NB4 (cell line): ENCODE measurements at regions not wholly inside any gene's neighbourhood (a gene's known extent, or its start where the extent isn't known, plus 50 kb on each side); places are given as distances from the start of the nearest gene placed in this dataset.
"Not testable (repeated sequence)": the region's sequence is repeated elsewhere in the genome, so short reads cannot be mapped to it uniquely, and the experiment has no call there.

ENCODE experiments used
- DNase-seq: peaks from one replicate; pipeline ENCODE4 v3.0.0; 2010; ENCODE audit warnings: low read depth
- H3K4me3 ChIP-seq: one replicate; pipeline ENCODE4 v1.5.1; 2011; ENCODE audit warnings: mild to moderate bottlenecking, low read depth, low read length, moderate library complexity
- CTCF ChIP-seq: IDR thresholded peaks from one replicate; pipeline ENCODE4 v1.5.1; 2012; ENCODE audit warnings: low read depth, low read length

- DNase-seq, H3K4me3 ChIP-seq: not testable (repeated sequence)
Observed at GRCh38 chr17:64800987-64801386, 118.3 kb downstream of the LRRC37A3 start.

GRCh38 chr17:64800361-64800895, 118.8 kb downstream of the LRRC37A3 start:
- not testable (repeated sequence) for DNase-seq, H3K4me3 ChIP-seq

GRCh38 chr17:64799543-64800188, 119.6 kb downstream of the LRRC37A3 start:
- DNase-seq, H3K4me3 ChIP-seq: not testable (repeated sequence)

- not testable (repeated sequence) for H3K4me3 ChIP-seq, DNase-seq
Observed at GRCh38 chr17:64798961-64799360, 120.3 kb downstream of the LRRC37A3 start.

GRCh38 chr17:64798489-64798790, 120.8 kb downstream of the LRRC37A3 start:
- H3K4me3 ChIP-seq = not testable (repeated sequence)

GRCh38 chr17:64797746-64798488, 121.4 kb downstream of the LRRC37A3 start:
- DNase-seq = peak; percentile 42
- not testable (repeated sequence) for H3K4me3 ChIP-seq
- TF ChIP-seq CTCF = peak; percentile 19

More at GRCh38 chr17:64798489-64798790, 120.8 kb downstream of the LRRC37A3 start:
- peak; percentile 72 for DNase-seq

GRCh38 chr17:64795342-64795741, 123.9 kb downstream of the LRRC37A3 start:
- not testable (repeated sequence) for H3K4me3 ChIP-seq, DNase-seq

GRCh38 chr17:64794548-64795274, 124.6 kb downstream of the LRRC37A3 start:
- peak; percentile 63 for DNase-seq
- H3K4me3 ChIP-seq = not testable (repeated sequence)

- DNase-seq, H3K4me3 ChIP-seq: not testable (repeated sequence)
Observed at GRCh38 chr17:64794113-64794512, 125.2 kb downstream of the LRRC37A3 start.

GRCh38 chr17:64792793-64793575, 126.3 kb downstream of the LRRC37A3 start:
- H3K4me3 ChIP-seq = not testable (repeated sequence)
- peak; percentile 70 for DNase-seq

GRCh38 chr17:64792276-64792675, 127.0 kb downstream of the LRRC37A3 start:
- H3K4me3 ChIP-seq, DNase-seq: not testable (repeated sequence)

GRCh38 chr17:64791691-64792090, 127.6 kb downstream of the LRRC37A3 start:
- not testable (repeated sequence) for H3K4me3 ChIP-seq, DNase-seq

- H3K4me3 ChIP-seq, DNase-seq: not testable (repeated sequence)
Observed at GRCh38 chr17:64791226-64791625, 128.1 kb downstream of the LRRC37A3 start.

GRCh38 chr17:64790690-64791089, 128.6 kb upstream of the SMURF2 start:
- not testable (repeated sequence) for DNase-seq, H3K4me3 ChIP-seq

- not testable (repeated sequence) for H3K4me3 ChIP-seq, DNase-seq
Observed at GRCh38 chr17:64790193-64790592, 128.1 kb upstream of the SMURF2 start.

GRCh38 chr17:64789061-64789445, 126.9 kb upstream of the SMURF2 start:
- H3K4me3 ChIP-seq, DNase-seq: not testable (repeated sequence)
